GM19438 (cell line): ENCODE measurements at regions not wholly inside any gene's neighbourhood (a gene's known extent, or its start where the extent isn't known, plus 50 kb on each side); places are given as distances from the start of the nearest gene placed in this dataset.

Source experiments
- ATAC-seq: cut with Tn5 transposase; IDR thresholded peaks from one replicate; pipeline ENCODE4 v1.9.1; 2021; ENCODE audit warnings: low read depth; ENCODE audit not compliant: unreplicated experiment

- ATAC-seq, result no peak
Measured at GRCh38 chr16:85428899-85429775, 184.0 kb upstream of the GSE1 start.

- ATAC-seq, result no peak
Measured at GRCh38 chr16:85429776-85430522, 183.2 kb upstream of the GSE1 start.

- no peak for ATAC-seq
Measured at GRCh38 chr16:85430523-85431421, 182.3 kb upstream of the GSE1 start.

- ATAC-seq, result no peak
Measured at GRCh38 chr16:85431431-85432124, 181.5 kb upstream of the GSE1 start.

- no peak for ATAC-seq
Measured at GRCh38 chr16:85432606-85433005, 180.5 kb upstream of the GSE1 start.

- ATAC-seq, result no peak
Measured at GRCh38 chr16:85433477-85433876, 179.6 kb upstream of the GSE1 start.

- no peak for ATAC-seq
Measured at GRCh38 chr16:85435286-85435685, 177.8 kb upstream of the GSE1 start.

- ATAC-seq, result no peak
Measured at GRCh38 chr16:85435700-85436099, 177.4 kb upstream of the GSE1 start.

GRCh38 chr16:85436207-85436606 is 176.9 kb upstream of the GSE1 start:
- ATAC-seq, result no peak

GRCh38 chr16:85436636-85437165 is 176.4 kb upstream of the GSE1 start:
- no peak for ATAC-seq

- no peak for ATAC-seq
Measured at GRCh38 chr16:85437166-85438052, 175.7 kb upstream of the GSE1 start.

GRCh38 chr16:85438981-85439685 is 174.0 kb upstream of the GSE1 start:
- ATAC-seq, result no peak

- ATAC-seq, result no peak
Measured at GRCh38 chr16:85440744-85441143, 172.4 kb upstream of the GSE1 start.

GRCh38 chr16:85441189-85441889 is 171.8 kb upstream of the GSE1 start:
- ATAC-seq, result no peak

GRCh38 chr16:85441890-85442670 is 171.0 kb upstream of the GSE1 start:
- ATAC-seq, result no peak

- no peak for ATAC-seq
Measured at GRCh38 chr16:85443116-85443515, 170.0 kb upstream of the GSE1 start.

GRCh38 chr16:85443531-85443930 is 169.6 kb upstream of the GSE1 start:
- ATAC-seq, result no peak
